GM12872 (cell line): ENCODE measurements at regions not wholly inside any gene's neighbourhood (a gene's known extent, or its start where the extent isn't known, plus 50 kb on each side); places are given as distances from the start of the nearest gene placed in this dataset.

Experiments used
- TF ChIP-seq, protein P1 (sequence below): IDR thresholded peaks from 3 replicates; pipeline ENCODE4 v1.5.1; 2011; ENCODE audit warnings: low read depth, mild to moderate bottlenecking, low read length, moderate library complexity; ENCODE audit not compliant: insufficient read depth

DNA sequence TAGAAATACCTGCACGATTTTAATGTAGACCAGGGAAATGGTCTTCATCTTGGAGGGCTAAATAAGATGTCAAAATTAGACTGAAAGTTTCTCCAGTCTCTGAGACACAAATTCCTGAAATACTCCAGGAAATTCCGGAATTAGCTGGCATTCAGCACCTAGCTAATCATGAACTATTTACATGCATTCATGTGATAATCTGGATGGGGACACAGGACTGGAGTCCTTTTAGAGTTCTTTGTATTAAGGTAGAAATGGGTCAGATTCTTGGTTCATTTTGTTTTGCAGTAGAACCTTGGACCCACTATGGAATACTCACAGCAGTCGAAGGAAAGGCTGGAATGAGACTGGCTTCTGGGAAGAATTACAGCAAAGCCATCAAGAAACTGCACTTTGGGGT lies 65.3 kb upstream of the MDFIC start:
- TF ChIP-seq, protein P1, sequence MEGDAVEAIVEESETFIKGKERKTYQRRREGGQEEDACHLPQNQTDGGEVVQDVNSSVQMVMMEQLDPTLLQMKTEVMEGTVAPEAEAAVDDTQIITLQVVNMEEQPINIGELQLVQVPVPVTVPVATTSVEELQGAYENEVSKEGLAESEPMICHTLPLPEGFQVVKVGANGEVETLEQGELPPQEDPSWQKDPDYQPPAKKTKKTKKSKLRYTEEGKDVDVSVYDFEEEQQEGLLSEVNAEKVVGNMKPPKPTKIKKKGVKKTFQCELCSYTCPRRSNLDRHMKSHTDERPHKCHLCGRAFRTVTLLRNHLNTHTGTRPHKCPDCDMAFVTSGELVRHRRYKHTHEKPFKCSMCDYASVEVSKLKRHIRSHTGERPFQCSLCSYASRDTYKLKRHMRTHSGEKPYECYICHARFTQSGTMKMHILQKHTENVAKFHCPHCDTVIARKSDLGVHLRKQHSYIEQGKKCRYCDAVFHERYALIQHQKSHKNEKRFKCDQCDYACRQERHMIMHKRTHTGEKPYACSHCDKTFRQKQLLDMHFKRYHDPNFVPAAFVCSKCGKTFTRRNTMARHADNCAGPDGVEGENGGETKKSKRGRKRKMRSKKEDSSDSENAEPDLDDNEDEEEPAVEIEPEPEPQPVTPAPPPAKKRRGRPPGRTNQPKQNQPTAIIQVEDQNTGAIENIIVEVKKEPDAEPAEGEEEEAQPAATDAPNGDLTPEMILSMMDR: no peak

DNA sequence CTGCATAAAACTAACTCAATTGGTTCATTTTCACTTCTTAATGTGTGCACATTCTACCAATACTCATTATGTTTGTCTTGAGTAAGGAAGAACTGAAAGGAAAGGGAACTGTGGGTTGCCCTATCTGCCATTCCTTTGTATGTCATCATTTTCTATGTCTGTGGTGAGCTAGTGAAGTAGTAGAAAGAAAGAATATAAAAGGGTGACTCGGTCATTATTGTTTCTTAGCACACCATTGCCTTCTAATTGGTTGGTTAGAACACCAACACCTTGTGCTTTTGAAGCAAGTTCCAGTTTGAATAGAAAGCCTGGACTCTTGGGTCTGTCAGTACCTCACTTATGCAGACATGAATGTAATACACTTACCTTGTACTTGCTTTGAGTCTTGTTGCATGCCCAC lies 64.3 kb upstream of the MDFIC start:
- TF ChIP-seq, protein P1: no peak

DNA sequence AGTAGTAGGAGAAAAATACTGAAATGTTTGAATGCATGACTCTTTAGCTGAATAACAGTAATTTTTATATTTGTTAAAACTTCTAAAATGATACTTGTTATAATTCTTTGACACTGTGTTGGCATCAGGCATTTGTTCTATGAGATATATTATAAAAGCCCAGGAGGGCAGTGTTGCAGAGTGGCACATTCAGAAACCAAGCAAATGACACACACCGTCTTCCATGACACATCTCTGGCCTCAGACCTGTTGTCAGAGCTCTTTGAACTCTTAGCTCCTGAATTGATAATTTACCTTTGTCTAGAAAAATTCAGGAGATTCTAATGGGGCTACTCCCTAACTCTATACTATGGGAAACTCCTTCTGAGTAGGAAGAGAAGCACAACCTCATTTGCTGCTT lies 62.4 kb upstream of the MDFIC start:
- TF ChIP-seq, protein P1: no peak

DNA sequence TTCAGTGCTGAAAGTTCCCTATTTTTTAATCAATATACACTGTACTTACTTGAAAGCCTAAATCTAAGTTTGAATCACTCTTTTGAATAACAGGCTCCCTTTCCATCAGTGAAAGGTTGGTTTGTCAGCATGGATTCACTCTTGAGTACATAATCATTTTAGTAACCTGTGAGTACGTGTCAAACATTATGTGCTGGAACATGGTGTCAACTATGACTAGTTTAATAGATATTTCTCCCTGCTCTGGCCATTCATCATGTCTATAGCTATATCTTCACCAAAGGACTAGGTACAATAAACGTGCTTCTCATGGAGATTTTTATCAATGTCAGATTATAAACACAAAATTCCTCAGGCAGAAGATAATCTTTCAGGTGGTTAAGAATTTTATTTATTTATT lies 61.7 kb upstream of the MDFIC start:
- TF ChIP-seq, protein P1: no peak

DNA sequence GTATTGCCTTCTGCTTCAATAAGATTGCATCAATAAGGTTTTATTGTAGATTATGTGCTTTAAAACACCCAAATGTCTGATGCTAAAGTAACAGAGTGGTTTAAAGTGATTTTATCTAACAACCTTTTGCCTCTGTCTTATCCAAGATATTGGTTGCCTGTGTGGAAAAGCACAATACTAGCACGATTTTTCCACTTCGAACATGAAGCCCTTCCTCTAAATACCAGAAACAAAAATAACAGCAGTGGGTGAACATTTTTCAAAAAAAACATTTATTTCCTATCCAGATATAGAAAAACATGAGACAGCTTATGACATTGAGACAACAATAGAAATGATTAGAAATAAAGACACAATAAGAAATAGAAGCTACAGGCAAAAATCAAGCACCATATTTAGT lies 59.5 kb upstream of the MDFIC start:
- TF ChIP-seq, protein P1: no peak

DNA sequence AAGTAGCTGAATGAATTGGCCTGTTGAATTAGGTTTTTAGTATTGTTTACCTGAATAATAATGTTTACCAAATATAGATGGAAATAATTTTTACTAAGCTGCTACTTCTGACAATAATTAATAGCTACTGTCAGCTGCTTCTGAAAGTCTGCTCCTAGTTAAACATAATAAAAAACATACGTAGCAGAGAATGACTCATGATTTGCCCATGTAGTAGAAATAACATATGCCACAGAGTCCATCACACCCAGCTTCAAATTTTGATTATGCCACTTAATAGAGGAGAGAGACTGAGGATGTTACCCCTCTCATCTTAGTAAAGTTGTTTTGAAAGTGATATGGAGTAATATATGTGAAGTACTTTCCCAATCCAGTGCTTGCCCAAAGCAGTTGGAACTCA lies 57.6 kb upstream of the MDFIC start:
- TF ChIP-seq, protein P1: no peak

DNA sequence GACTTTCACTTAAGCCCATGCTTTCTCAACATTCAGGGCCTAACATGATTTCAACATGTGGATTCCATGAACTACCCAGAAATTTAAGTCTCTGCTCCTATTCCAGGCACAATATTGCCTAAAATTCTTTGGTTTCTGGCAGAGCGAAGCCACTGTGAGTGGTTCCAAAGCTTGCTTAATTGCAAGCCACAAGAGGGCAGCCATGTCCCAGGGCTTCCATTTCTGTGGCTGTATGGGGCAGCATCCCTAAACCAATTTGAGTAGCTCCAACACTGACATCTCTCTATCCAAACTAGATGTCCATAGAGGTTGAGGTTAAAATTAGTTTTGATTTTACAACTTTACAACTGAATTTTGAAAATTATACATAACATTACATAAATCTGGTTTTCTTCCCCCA lies 56.3 kb upstream of the MDFIC start:
- TF ChIP-seq, protein P1: peak; percentile 82
